Stomach (tissue), 8 donors: ENCODE measurements at regions not wholly inside any gene's neighbourhood (a gene's known extent, or its start where the extent isn't known, plus 50 kb on each side); places are given as distances from the start of the nearest gene placed in this dataset.

ENCODE experiments used
- DNase-seq, 2 donors: peaks; one replicate each; pipeline versions ENCODE4 v3.0.0 to v3.0.0-alpha.2; 2013 to 2019
- H3K27ac ChIP-seq, 5 donors: fragments of 200-600 bp in 4 of 5; sonication (generic) in 4 of 5; one replicate each; pipeline ENCODE4 v1.5.1; 2013 to 2019; ENCODE audit warnings: mild to moderate bottlenecking in 1 of 5, moderate library complexity in 1 of 5
- H3K27me3 ChIP-seq, 3 donors: fragments of 200-600 bp; sonication (generic); one replicate each; pipeline ENCODE4 v1.5.1; 2017 to 2019; ENCODE audit warnings: mixed run types in 1 of 3
- H3K36me3 ChIP-seq, 4 donors: fragments of 200-600 bp; sonication (generic); 1 replicate in 3 of 4; 2 replicates in 1 of 4; pipeline ENCODE4 v1.5.1; 2016 to 2019
- H3K4me1 ChIP-seq, 4 donors: fragments of 200-600 bp; sonication (generic); one replicate each; pipeline ENCODE4 v1.5.1; 2016 to 2019
- H3K4me3 ChIP-seq, 4 donors: fragments of 200-600 bp; sonication (generic) in 3 of 4; one replicate each; pipeline ENCODE4 v1.5.1; 2016 to 2019; ENCODE audit warnings: mild to moderate bottlenecking in 1 of 4
- H3K9me3 ChIP-seq, 4 donors: fragments of 200-600 bp; sonication (generic); one replicate each; pipeline ENCODE4 v1.5.1; 2016 to 2019
- EP300 ChIP-seq: sonication (generic); formaldehyde crosslinking; IDR thresholded peaks from one replicate; pipeline ENCODE4 v1.6.1; 2017; ENCODE audit warnings: antibody characterized with exemption
- POLR2A ChIP-seq, 4 donors: fragments of 450-650 bp; IDR thresholded peaks; one replicate each; pipeline ENCODE4 v1.6.1; 2016; ENCODE audit warnings: antibody characterized with exemption in 4 of 4, control low read depth in 2 of 4, mild to moderate bottlenecking in 1 of 4, moderate library complexity in 1 of 4
- POLR2AphosphoS5 ChIP-seq, 3 donors: sonication (generic); formaldehyde crosslinking; IDR thresholded peaks; one replicate each; pipeline ENCODE4 v1.6.1; 2016; ENCODE audit warnings: antibody characterized with exemption in 3 of 3
- WGBS, 5 donors: extraction: QIAGEN DNeasy Blood & Tissue Kit in 3 of 5; methylation state at CpG; one replicate each; pipeline versions ENCODE4 v1.1.5 to v1.1.7; 2013 to 2018; 5-methylcytosine and 5-hydroxymethylcytosine counted together
- intact Hi-C: fragments of 100-400 bp; cut with DNase I; formaldehyde crosslinking; loops from one replicate; pipeline ENCODE4 v1.15.1; 2023; ENCODE audit warnings: low total_unique reads
- TF ChIP-seq, protein P1 (sequence below), 7 experiments: fragments of 450-650 bp in 4 of 7; fragments of 200-600 bp in 3 of 7; sonication (generic) in 3 of 7; IDR thresholded peaks; one replicate each; pipeline ENCODE4 v1.5.1; 2016 to 2019; ENCODE audit warnings: antibody characterized with exemption in 7 of 7, control low read depth in 2 of 7, mild to moderate bottlenecking in 1 of 7
- donor health status: healthy with polysubstance abuse.
- donor health status: Bipolar disorder and iron deficiency.
- donor health status: healthy.

DNA sequence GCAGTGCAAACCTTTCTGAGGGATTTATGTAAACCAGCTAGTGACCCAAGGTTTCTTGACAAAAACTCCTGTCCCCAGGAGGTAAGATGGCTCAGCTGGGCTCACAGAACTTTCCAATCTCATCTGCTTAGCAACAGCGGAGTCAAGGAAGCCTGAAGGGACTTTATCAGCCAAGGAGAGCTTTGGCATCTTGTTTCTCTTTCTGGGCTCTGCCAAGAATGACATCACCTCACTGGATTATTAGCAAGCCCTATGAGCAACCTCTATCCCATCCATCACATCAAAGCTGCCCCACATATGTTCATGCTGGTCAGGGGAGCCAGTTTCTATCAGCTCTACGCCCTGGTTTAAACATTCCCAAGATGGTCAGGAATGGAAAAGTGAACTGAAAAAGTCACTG lies 461.3 kb downstream of the ENC1 start:
- H3K4me1 ChIP-seq: peaks cover 0 to 3% (median 0%) of the 10 kb centered on the region in 4 donors
- H3K36me3 ChIP-seq: no peaks in the 10 kb centered on the region
- no peak overlapping the region for H3K27ac ChIP-seq
- H3K9me3 ChIP-seq: no peaks in the 10 kb centered on the region
- H3K4me3 ChIP-seq: no peak overlapping the region
- no peak for TF ChIP-seq EP300
- TF ChIP-seq, protein P1, sequence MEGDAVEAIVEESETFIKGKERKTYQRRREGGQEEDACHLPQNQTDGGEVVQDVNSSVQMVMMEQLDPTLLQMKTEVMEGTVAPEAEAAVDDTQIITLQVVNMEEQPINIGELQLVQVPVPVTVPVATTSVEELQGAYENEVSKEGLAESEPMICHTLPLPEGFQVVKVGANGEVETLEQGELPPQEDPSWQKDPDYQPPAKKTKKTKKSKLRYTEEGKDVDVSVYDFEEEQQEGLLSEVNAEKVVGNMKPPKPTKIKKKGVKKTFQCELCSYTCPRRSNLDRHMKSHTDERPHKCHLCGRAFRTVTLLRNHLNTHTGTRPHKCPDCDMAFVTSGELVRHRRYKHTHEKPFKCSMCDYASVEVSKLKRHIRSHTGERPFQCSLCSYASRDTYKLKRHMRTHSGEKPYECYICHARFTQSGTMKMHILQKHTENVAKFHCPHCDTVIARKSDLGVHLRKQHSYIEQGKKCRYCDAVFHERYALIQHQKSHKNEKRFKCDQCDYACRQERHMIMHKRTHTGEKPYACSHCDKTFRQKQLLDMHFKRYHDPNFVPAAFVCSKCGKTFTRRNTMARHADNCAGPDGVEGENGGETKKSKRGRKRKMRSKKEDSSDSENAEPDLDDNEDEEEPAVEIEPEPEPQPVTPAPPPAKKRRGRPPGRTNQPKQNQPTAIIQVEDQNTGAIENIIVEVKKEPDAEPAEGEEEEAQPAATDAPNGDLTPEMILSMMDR (IDR thresholded peaks at IDR 0.05): no peak
- no peak for TF ChIP-seq POLR2A (IDR thresholded peaks at IDR 0.05)
- no peak for TF ChIP-seq POLR2AphosphoS5 (IDR thresholded peaks at IDR 0.05)
- DNase-seq: peak in 1 of 2 donors; percentile 86
- intact Hi-C loops: no loop called here
- H3K27me3 ChIP-seq: no peaks in the 10 kb centered on the region
- WGBS, 5 donors: 60 to 70% (median 64%) methylated on average over 2 of the region's 2 CpGs

- no peaks in the 10 kb centered on the region for H3K27me3 ChIP-seq
- TF ChIP-seq EP300: no peak
- TF ChIP-seq, protein P1 (IDR thresholded peaks at IDR 0.05): no peak
- no peaks in the 10 kb centered on the region for H3K9me3 ChIP-seq
- H3K27ac ChIP-seq: no peak overlapping the region
- no peaks in the 10 kb centered on the region for H3K36me3 ChIP-seq
- no peak overlapping the region for H3K4me3 ChIP-seq
- no peak for DNase-seq
- intact Hi-C loops: no loop called here
- WGBS, 5 donors: 88 to 94% (median 91%) methylated on average over 3 of the region's 3 CpGs
- peaks cover 0 to 10% (median 2%) of the 10 kb centered on the region in 4 donors for H3K4me1 ChIP-seq
Observed at GRCh38 chr5:74177961-74178360, 462.6 kb downstream of the ENC1 start.

- no peaks in the 10 kb centered on the region for H3K27me3 ChIP-seq
- no peak overlapping the region for H3K4me3 ChIP-seq
- intact Hi-C loops: no loop called here
- no peaks in the 10 kb centered on the region for H3K36me3 ChIP-seq
- TF ChIP-seq POLR2AphosphoS5 (IDR thresholded peaks at IDR 0.05) (no peak), POLR2A (IDR thresholded peaks at IDR 0.05) (no peak), EP300 (no peak)
- TF ChIP-seq, protein P1 (IDR thresholded peaks at IDR 0.05): no peak
- peaks cover 0 to 10% (median 2%) of the 10 kb centered on the region in 4 donors for H3K4me1 ChIP-seq
- no peak for DNase-seq
- 66 to 85% (median 75%) methylated on average over 1 of the region's 1 CpG for WGBS, 5 donors
- H3K27ac ChIP-seq: no peak overlapping the region
- no peaks in the 10 kb centered on the region for H3K9me3 ChIP-seq
Observed at GRCh38 chr5:74174366-74174765, 466.2 kb downstream of the ENC1 start.

GRCh38 chr5:74173665-74174064 lies 466.9 kb downstream of the ENC1 start:
- H3K27ac ChIP-seq: no peak overlapping the region
- intact Hi-C loops: no loop called here
- no peaks in the 10 kb centered on the region for H3K9me3 ChIP-seq
- H3K27me3 ChIP-seq: no peaks in the 10 kb centered on the region
- peak in 1 of 2 donors; percentile 42 for DNase-seq
- 57 to 84% (median 69%) methylated on average over 7 of the region's 7 CpGs for WGBS, 5 donors
- H3K36me3 ChIP-seq: no peaks in the 10 kb centered on the region
- no peak overlapping the region for H3K4me3 ChIP-seq
- TF ChIP-seq, protein P1 (IDR thresholded peaks at IDR 0.05): no peak
- TF ChIP-seq POLR2AphosphoS5 (IDR thresholded peaks at IDR 0.05): no peak
- TF ChIP-seq POLR2A (IDR thresholded peaks at IDR 0.05): no peak
- no peak for TF ChIP-seq EP300
- peaks cover 0 to 10% (median 2%) of the 10 kb centered on the region in 4 donors for H3K4me1 ChIP-seq
